SK-N-SH (cell line): ENCODE measurements at regions not wholly inside any gene's neighbourhood (a gene's known extent, or its start where the extent isn't known, plus 50 kb on each side); places are given as distances from the start of the nearest gene placed in this dataset.

ENCODE experiments used
- CTCF ChIA-PET: fragments of 300-600, 350-600 bp; formaldehyde crosslinking; extraction: SDS; loops from one replicate; lab custom pipeline; 2021; lab: Yijun Ruan, JAX
- POLR2A ChIA-PET: fragments of 350-600 bp; sonication (Branson Sonifier 250); formaldehyde crosslinking; extraction: SDS; loops from one replicate; lab custom pipeline; 2020; ENCODE audit warnings: antibody characterized with exemption, inconsistent platforms; lab: Yijun Ruan, JAX
- DNase-seq: peaks from one replicate; pipeline ENCODE4 v3.0.0; 2012
- H2AFZ ChIP-seq: fragments of 200-600 bp; sonication (generic); 2 replicates; pipeline ENCODE4 v1.8.1; 2016; ENCODE audit warnings: antibody characterized with exemption, mild to moderate bottlenecking, low read depth
- H3F3A ChIP-seq: fragments of 200-600 bp; sonication (generic); replicated peaks from 2 replicates; pipeline ENCODE3; 2016; ENCODE audit warnings: antibody characterized with exemption, mild to moderate bottlenecking; ENCODE audit not compliant: insufficient read depth
- H3K27ac ChIP-seq, 2 experiments: fragments of 200-500 bp in 1 of 2; fragments of 200-600 bp in 1 of 2; sonication (Bioruptor generic) in 1 of 2; sonication (generic), shearing (Covaris generic) in 1 of 2; 2 replicates each; pipeline versions ENCODE4 v1.5.1 to v1.6.1; 2014 to 2016; ENCODE audit warnings: low read depth in 2 of 2, inconsistent platforms in 1 of 2, low read length in 1 of 2, mild to moderate bottlenecking in 1 of 2, mixed read lengths in 1 of 2
- H3K27me3 ChIP-seq: fragments of 200-600 bp; sonication (generic), shearing (Covaris generic); 2 replicates; pipeline ENCODE4 v1.6.1; 2016; ENCODE audit warnings: mixed run types; ENCODE audit not compliant: insufficient read depth
- H3K36me3 ChIP-seq, 2 experiments: fragments of 200-500 bp in 1 of 2; fragments of 200-600 bp in 1 of 2; sonication (Bioruptor generic) in 1 of 2; sonication (generic) in 1 of 2; replicated peaks in 1 of 2; 2 replicates each; pipeline versions ENCODE3 to v1.5.1; 2014 to 2016; ENCODE audit warnings: low read length in 1 of 2, mild to moderate bottlenecking in 1 of 2; ENCODE audit not compliant: insufficient read depth in 2 of 2, control insufficient read depth in 1 of 2
- H3K4me1 ChIP-seq, 2 experiments: fragments of 200-500 bp in 1 of 2; fragments of 200-600 bp in 1 of 2; sonication (Bioruptor generic) in 1 of 2; sonication (generic), shearing (Covaris generic) in 1 of 2; 2 replicates each; pipeline versions ENCODE4 v1.5.1 to v1.6.1; 2014 to 2016; ENCODE audit warnings: low read depth in 1 of 2, low read length in 1 of 2, mixed run types in 1 of 2; ENCODE audit not compliant: insufficient read depth in 2 of 2, control insufficient read depth in 1 of 2
- H3K4me2 ChIP-seq: fragments of 200-600 bp; sonication (generic), shearing (Covaris generic); 2 replicates; pipeline ENCODE4 v1.6.1; 2017; ENCODE audit warnings: mixed run types
- H3K4me3 ChIP-seq, 2 experiments: fragments of 200-500 bp in 1 of 2; fragments of 200-600 bp in 1 of 2; sonication (Bioruptor generic) in 1 of 2; sonication (generic), shearing (Covaris generic) in 1 of 2; 2 replicates each; pipeline versions ENCODE4 v1.5.1 to v1.8.1; 2014 to 2016; ENCODE audit warnings: low read depth in 2 of 2, inconsistent platforms in 1 of 2, low read length in 1 of 2, mild to moderate bottlenecking in 1 of 2, mixed read lengths in 1 of 2, moderate library complexity in 1 of 2
- H3K79me2 ChIP-seq: fragments of 200-600 bp; sonication (generic); 2 replicates; pipeline ENCODE4 v1.8.1; 2017; ENCODE audit warnings: mild to moderate bottlenecking; ENCODE audit not compliant: insufficient read depth
- H3K9ac ChIP-seq: fragments of 200-600 bp; sonication (generic); 2 replicates; pipeline ENCODE4 v1.6.1; 2017; ENCODE audit warnings: mixed run types
- H3K9me2 ChIP-seq: fragments of 200-600 bp; sonication (generic); 2 replicates; pipeline ENCODE4 v1.6.1; 2017; ENCODE audit warnings: mixed run types
- H3K9me3 ChIP-seq: fragments of 200-600 bp; sonication (generic); 2 replicates; pipeline ENCODE4 v1.6.1; 2017; ENCODE audit warnings: mixed run types, mild to moderate bottlenecking, moderate library complexity
- H4K20me1 ChIP-seq: fragments of 200-600 bp; sonication (generic); 2 replicates; pipeline ENCODE4 v1.6.1; 2017; ENCODE audit warnings: mild to moderate bottlenecking, mixed run types; ENCODE audit not compliant: insufficient read depth
- ELF1 ChIP-seq: IDR thresholded peaks from 2 replicates; pipeline ENCODE4 v1.4.0; 2012
- EP300 ChIP-seq, 2 experiments: IDR thresholded peaks; 2 replicates each; pipeline versions ENCODE4 v1.4.0 to v1.6.1; 2012; ENCODE audit warnings: borderline replicate concordance in 1 of 2, low read depth in 1 of 2, low read length in 1 of 2
- EZH2phosphoT487 ChIP-seq: fragments of 200-600 bp; sonication (generic); IDR thresholded peaks from 2 replicates; pipeline ENCODE4 v1.6.1; 2017; ENCODE audit warnings: low read depth, mixed run types, mild to moderate bottlenecking, antibody characterized with exemption, moderate library complexity, borderline replicate concordance
- FOSL2 ChIP-seq: IDR thresholded peaks from 2 replicates; pipeline ENCODE4 v1.4.0; 2012; ENCODE audit warnings: low read depth, mild to moderate bottlenecking, moderate library complexity, borderline replicate concordance
- GABPA ChIP-seq: IDR thresholded peaks from 2 replicates; pipeline ENCODE4 v1.4.0; 2012; ENCODE audit warnings: low read depth, mild to moderate bottlenecking
- GATA2 ChIP-seq: sonication (generic); formaldehyde crosslinking; IDR thresholded peaks from 2 replicates; pipeline ENCODE4 v1.5.0; 2020; ENCODE audit warnings: mild to moderate bottlenecking, missing genetic modification reagents
- MAX ChIP-seq: IDR thresholded peaks from 2 replicates; pipeline ENCODE4 v1.4.0; 2012; ENCODE audit warnings: low read depth
- MEF2A ChIP-seq: IDR thresholded peaks from 2 replicates; pipeline ENCODE4 v1.4.0; 2012; ENCODE audit warnings: low read depth, borderline replicate concordance
- NFIC ChIP-seq: IDR thresholded peaks from 2 replicates; pipeline ENCODE4 v1.4.0; 2012; ENCODE audit warnings: borderline replicate concordance
- PBX3 ChIP-seq: IDR thresholded peaks from 2 replicates; pipeline ENCODE4; 2012
- POLR2AphosphoS5 ChIP-seq: IDR thresholded peaks from 2 replicates; pipeline ENCODE4 v1.6.1; 2012; ENCODE audit warnings: low read depth, low read length
- RFX5 ChIP-seq: IDR thresholded peaks from 2 replicates; pipeline ENCODE4 v1.6.1; 2012; ENCODE audit warnings: mild to moderate bottlenecking, improper control_type of control experiment, low read length
- RXRA ChIP-seq: IDR thresholded peaks from 2 replicates; pipeline ENCODE4 v1.4.0; 2012; ENCODE audit warnings: low read depth, mild to moderate bottlenecking, borderline replicate concordance
- TAF1 ChIP-seq: IDR thresholded peaks from 2 replicates; pipeline ENCODE4 v1.6.1; 2012; ENCODE audit warnings: low read depth, mild to moderate bottlenecking, low read length, moderate library complexity, borderline replicate concordance
- TCF12 ChIP-seq: IDR thresholded peaks from 2 replicates; pipeline ENCODE4 v1.4.0; 2012
- WGBS: methylation state at CpG from one replicate; pipeline ENCODE4 v1.1.6; 2017; ENCODE audit warnings: low lambda C conversion rate; 5-methylcytosine and 5-hydroxymethylcytosine counted together

GRCh38 chr2:120612931-120613330 lies 122.7 kb upstream of the GLI2 start:
- H3K79me2 ChIP-seq = no peaks in the 10 kb centered on the region
- no peaks in the 10 kb centered on the region for H3K9me2 ChIP-seq
- no peak for DNase-seq
- no peak overlapping the region for H3K4me3 ChIP-seq
- H3K9ac ChIP-seq = no peak overlapping the region
- no peak overlapping the region for H2AFZ ChIP-seq
- no peak overlapping the region for H3K27ac ChIP-seq
- ChIA-PET POLR2A (no interaction called here), CTCF (interaction anchor here (1.3 kb wide), 1 partner anchor 17 kb away, joined by 3 read pairs; no protein-coding TSS in a partner anchor)
- WGBS = 38% methylated on average over 7 of the region's 7 CpGs
- no peaks in the 10 kb centered on the region for H4K20me1 ChIP-seq
- H3K36me3 ChIP-seq = no peaks in the 10 kb centered on the region
- H3K4me2 ChIP-seq = no peak overlapping the region; the same call in 1 of the 2 replicates
- no peaks in the 10 kb centered on the region for H3K4me1 ChIP-seq
- H3K9me3 ChIP-seq = no peaks in the 10 kb centered on the region
- no peaks in the 10 kb centered on the region for H3F3A ChIP-seq
- TF ChIP-seq GABPA = no peak
- no peak for TF ChIP-seq RFX5
- no peak for TF ChIP-seq TAF1
- no peak for TF ChIP-seq EZH2phosphoT487
- no peak for TF ChIP-seq PBX3
- TF ChIP-seq NFIC = no peak
- no peak for TF ChIP-seq POLR2AphosphoS5
- H3K27me3 ChIP-seq = no peaks in the 10 kb centered on the region

- WGBS = 64% methylated on average over 27 of the region's 29 CpGs
Measured at GRCh38 chr2:120613742-120614571, 121.7 kb upstream of the GLI2 start.

More at GRCh38 chr2:120613742-120614571, 121.7 kb upstream of the GLI2 start:
- Histone ChIP-seq H3K4me3 (no peak overlapping the region), H3K79me2 (no peaks in the 10 kb centered on the region), H2AFZ (no peak overlapping the region), H4K20me1 (no peaks in the 10 kb centered on the region), H3K4me2 (peak overlapping the region; percentile 26; the same call in 1 of the 2 replicates), H3K4me1 (no peaks in the 10 kb centered on the region), H3K9me3 (no peaks in the 10 kb centered on the region), H3K27ac (no peak overlapping the region), H3F3A (no peaks in the 10 kb centered on the region), H3K27me3 (no peaks in the 10 kb centered on the region), H3K9me2 (no peaks in the 10 kb centered on the region), H3K9ac (no peak overlapping the region), H3K36me3 (no peaks in the 10 kb centered on the region)
- ChIA-PET CTCF (interaction anchor here (1.2 kb wide), 1 partner anchor 270 kb away, joined by 3 read pairs; no protein-coding TSS in a partner anchor), POLR2A (no interaction called here)
- no peak for DNase-seq
- TF ChIP-seq EZH2phosphoT487 (no peak), GATA2 (CRISPR knock-in tag) (no peak), RXRA (no peak), EP300 (IDR thresholded peaks at IDR 0.05; ENCODE audit: borderline replicate concordance in 1 of 2, low read depth in 1 of 2, low read length in 1 of 2) (no peak), MAX (0 out of 2 replicates have a peak, but pooled peaks have one; percentile 12), MEF2A (no peak), ELF1 (no peak), NFIC (no peak), FOSL2 (peak; percentile 23; the same call in 1 of the 2 replicates), TCF12 (0 out of 2 replicates have a peak, but pooled peaks have one; percentile 5), GABPA (no peak)
